OCI-LY3 (cell line): ENCODE measurements at regions not wholly inside any gene's neighbourhood (a gene's known extent, or its start where the extent isn't known, plus 50 kb on each side); places are given as distances from the start of the nearest gene placed in this dataset.

ENCODE experiments used
- CTCF ChIP-seq: fragments of 200-600, 300-600 bp; sonication (generic); IDR thresholded peaks from 2 replicates; pipeline ENCODE4 v1.5.1; 2014; ENCODE audit warnings: antibody characterized with exemption, low read length, low read depth
- EZH2phosphoT487 ChIP-seq: fragments of 200-600 bp; shearing (Covaris generic); IDR thresholded peaks from 2 replicates; pipeline ENCODE4 v1.6.1; 2018; ENCODE audit warnings: antibody characterized with exemption, mixed run types, low read depth

- TF ChIP-seq CTCF: no peak
- no peak for TF ChIP-seq EZH2phosphoT487
Measured at GRCh38 chr12:131570596-131570995, 140.3 kb upstream of the SFSWAP start.
